Superior temporal gyrus (tissue), 1 donor: ENCODE measurements at regions not wholly inside any gene's neighbourhood (a gene's known extent, or its start where the extent isn't known, plus 50 kb on each side); places are given as distances from the start of the nearest gene placed in this dataset.
"Not testable (repeated sequence)": the region's sequence is repeated elsewhere in the genome, so short reads cannot be mapped to it uniquely, and the experiment has no call there.

Source experiments
- DNase-seq: peaks from one replicate; pipeline ENCODE4 v3.0.0-alpha.2; 2016; ENCODE audit errors: extremely low spot score

GRCh38 chr15:70602834-70603560 is 160.4 kb downstream of the UACA start:
- DNase-seq, result peak; percentile 51

DNA sequence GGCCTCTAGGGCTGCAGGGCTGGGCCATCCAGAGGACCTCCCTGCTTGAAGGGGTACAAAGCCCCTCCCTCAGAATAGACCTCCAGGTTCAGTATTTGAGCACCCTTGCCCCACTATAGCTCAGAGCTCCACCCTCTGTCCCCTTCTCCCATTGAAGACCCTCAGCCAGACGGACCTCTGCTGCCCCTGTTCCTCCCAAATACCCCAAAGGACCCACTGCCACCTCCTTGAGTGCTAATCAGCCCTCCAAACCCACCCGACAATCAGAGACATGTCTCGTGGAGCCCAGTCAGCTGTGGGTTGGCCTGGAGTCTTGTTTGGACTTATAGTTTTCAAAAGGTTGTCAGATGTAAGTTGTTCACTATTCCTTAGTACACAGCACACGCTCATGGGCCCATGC is 161.1 kb downstream of the UACA start:
- no peak for DNase-seq

DNA sequence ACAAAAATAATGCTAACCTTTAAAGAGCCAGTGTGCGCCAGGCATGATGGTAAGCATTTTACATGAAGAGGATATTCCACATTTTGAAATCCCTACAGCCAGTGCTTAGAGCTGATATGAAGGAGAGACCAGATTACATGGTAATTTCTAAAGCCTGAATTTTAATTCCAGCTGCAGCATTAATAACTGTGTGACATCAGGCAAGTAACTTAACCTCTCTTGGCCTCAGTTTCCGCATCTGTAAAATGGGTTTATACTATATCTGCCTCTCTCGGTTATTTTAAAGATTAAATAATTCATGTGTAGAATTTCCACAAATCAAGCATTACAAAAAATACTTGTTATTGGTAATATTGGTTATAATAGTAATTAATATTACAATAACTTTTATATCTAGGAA is 165.4 kb downstream of the UACA start:
- DNase-seq, result no peak

GRCh38 chr15:70597056-70597603 is 166.2 kb downstream of the UACA start:
- no peak for DNase-seq

- DNase-seq, result no peak
Observed at GRCh38 chr15:70596354-70597055, 166.9 kb downstream of the UACA start.

GRCh38 chr15:70593795-70594194 is 169.6 kb downstream of the UACA start:
- no peak for DNase-seq

GRCh38 chr15:70589728-70590127 is 173.6 kb downstream of the UACA start:
- no peak for DNase-seq

DNA sequence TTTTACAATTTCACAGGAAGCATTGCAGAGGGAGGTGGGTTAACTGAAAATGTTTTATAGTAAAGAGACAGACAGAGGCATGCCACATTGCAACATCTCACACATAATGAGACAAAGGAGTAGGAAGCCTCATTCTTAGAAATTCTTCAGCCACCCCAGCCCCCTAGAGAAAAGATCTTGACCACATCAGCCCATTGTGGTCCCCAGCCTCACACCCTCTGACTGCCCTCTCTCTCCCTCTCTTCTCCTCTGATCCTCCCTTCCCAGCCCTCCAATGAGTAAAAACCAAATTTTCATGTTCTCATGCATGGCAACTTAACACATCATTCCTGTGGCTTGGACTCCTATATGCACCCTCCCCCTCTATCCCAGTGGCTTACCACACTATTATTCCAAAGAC is 174.1 kb downstream of the UACA start:
- DNase-seq, result no peak

- no peak for DNase-seq
Observed at GRCh38 chr15:70588613-70589012, 174.7 kb downstream of the UACA start.

GRCh38 chr15:70587896-70588567 is 175.3 kb downstream of the UACA start:
- DNase-seq, result no peak

GRCh38 chr15:70587012-70587634 is 176.2 kb downstream of the UACA start:
- DNase-seq, result not testable (repeated sequence)

GRCh38 chr15:70586241-70586640 is 177.1 kb downstream of the UACA start:
- DNase-seq, result no peak

GRCh38 chr15:70585707-70586034 is 177.7 kb downstream of the UACA start:
- DNase-seq, result no peak

- no peak for DNase-seq
Observed at GRCh38 chr15:70584838-70585706, 178.3 kb downstream of the UACA start.

GRCh38 chr15:70584441-70584837 is 178.9 kb downstream of the UACA start:
- no peak for DNase-seq

- DNase-seq, result no peak
Observed at GRCh38 chr15:70583006-70583405, 180.4 kb downstream of the UACA start.

DNA sequence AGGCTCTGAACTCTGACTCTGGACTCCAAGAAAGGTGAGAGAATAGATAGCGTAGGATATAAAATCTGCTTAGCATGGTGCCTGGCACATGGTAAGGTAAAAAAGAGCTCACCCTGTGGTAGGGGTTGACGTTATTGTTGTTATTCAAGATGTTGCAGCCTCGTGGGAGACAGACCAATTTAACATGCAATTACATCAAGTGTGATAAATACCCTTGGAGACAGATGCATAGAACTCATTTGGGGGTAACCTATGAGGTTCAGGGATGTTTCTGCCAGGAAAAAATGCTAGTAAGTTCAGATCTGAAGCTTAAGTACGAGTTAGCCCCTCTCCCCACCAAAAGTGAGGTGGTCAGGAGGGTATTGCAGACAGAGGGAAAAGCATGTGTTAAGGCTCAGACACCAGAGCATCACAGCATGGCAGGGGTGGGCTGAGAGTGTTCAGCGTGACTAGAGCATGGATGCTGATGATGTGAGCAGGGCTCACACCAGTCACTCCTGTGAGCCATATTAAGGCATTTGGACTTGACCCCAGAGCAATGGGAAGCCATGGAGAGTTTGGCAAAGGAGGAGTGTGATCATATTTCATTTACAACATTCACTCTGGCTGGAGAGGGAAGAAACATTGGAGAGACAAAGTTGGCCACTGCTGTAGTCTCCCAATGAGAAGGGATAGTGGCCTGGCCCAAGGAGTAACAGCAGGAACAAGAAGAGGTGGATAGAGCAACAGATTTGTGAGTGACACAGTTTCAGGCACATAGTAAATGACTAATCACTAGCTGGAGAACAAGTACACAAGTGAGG is 181.0 kb downstream of the UACA start:
- DNase-seq, result no peak

- no peak for DNase-seq
Observed at GRCh38 chr15:70580958-70581357, 182.4 kb downstream of the UACA start.

DNA sequence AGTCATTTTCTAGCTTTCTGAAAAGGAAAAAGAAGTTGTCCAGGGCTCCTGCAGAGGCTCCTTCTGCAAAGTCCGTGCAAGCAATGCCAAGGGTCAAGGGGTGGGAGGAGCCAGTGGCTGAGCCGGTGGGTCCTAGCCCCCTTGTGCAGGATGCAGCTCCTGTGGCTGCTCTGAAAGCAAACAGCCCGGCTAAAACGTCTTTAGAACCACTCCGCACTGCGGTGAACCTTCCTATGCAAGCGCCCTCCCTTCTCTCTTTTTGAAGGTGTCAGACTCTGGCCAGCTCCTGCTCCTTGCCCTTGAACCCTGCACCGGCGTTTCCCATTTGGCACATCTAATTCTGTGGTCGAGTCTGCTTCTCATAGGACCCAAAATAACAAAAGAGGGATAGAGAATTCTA is 183.1 kb downstream of the UACA start:
- DNase-seq, result no peak

- DNase-seq, result no peak
Observed at GRCh38 chr15:70579766-70580165, 183.6 kb downstream of the UACA start.
